ENCODE measurements at regions not wholly inside any gene's neighbourhood (a gene's known extent, or its start where the extent isn't known, plus 50 kb on each side); places are given as distances from the start of the nearest gene placed in this dataset.

- no peak for DNase-seq (ENCODE audit: low read depth)
These were observed 561.9 kb upstream of the CAMK1G start for GRCh38 chr1:209021622-209022021.

GRCh38 chr1:209023790-209024189 lies 559.7 kb upstream of the CAMK1G start:
- DNase-seq (ENCODE audit: low read depth): no peak

- no peak for DNase-seq (ENCODE audit: low read depth)
These were observed 553.8 kb upstream of the CAMK1G start for GRCh38 chr1:209029737-209030136.

GRCh38 chr1:209030454-209031167 lies 552.9 kb upstream of the CAMK1G start:
- DNase-seq (ENCODE audit: low read depth): no peak

GRCh38 chr1:209037064-209037463 lies 546.5 kb upstream of the CAMK1G start:
- DNase-seq (ENCODE audit: low read depth): no peak

- DNase-seq (ENCODE audit: low read depth): no peak
These were observed 545.2 kb upstream of the CAMK1G start for GRCh38 chr1:209038316-209038715.

GRCh38 chr1:209038735-209039134 lies 544.8 kb upstream of the CAMK1G start:
- no peak for DNase-seq (ENCODE audit: low read depth)

GRCh38 chr1:209040351-209040750 lies 543.2 kb upstream of the CAMK1G start:
- DNase-seq (ENCODE audit: low read depth): no peak

GRCh38 chr1:209041927-209042326 lies 541.6 kb upstream of the CAMK1G start:
- no peak for DNase-seq (ENCODE audit: low read depth)

- DNase-seq (ENCODE audit: low read depth): no peak
These were observed 541.1 kb upstream of the CAMK1G start for GRCh38 chr1:209042413-209042812.

GRCh38 chr1:209045331-209046057 lies 538.0 kb upstream of the CAMK1G start:
- no peak for DNase-seq (ENCODE audit: low read depth)

GRCh38 chr1:209046058-209046417 lies 537.5 kb upstream of the CAMK1G start:
- DNase-seq (ENCODE audit: low read depth): no peak

GRCh38 chr1:209046935-209047334 lies 536.6 kb upstream of the CAMK1G start:
- no peak for DNase-seq (ENCODE audit: low read depth)

GRCh38 chr1:209048941-209049669 lies 534.4 kb upstream of the CAMK1G start:
- no peak for DNase-seq (ENCODE audit: low read depth)

GRCh38 chr1:209051570-209051969 lies 531.9 kb upstream of the CAMK1G start:
- DNase-seq (ENCODE audit: low read depth): no peak

- no peak for DNase-seq (ENCODE audit: low read depth)
These were observed 529.9 kb upstream of the CAMK1G start for GRCh38 chr1:209053587-209053986.

- no peak for DNase-seq (ENCODE audit: low read depth)
These were observed 526.4 kb upstream of the CAMK1G start for GRCh38 chr1:209057083-209057482.

- DNase-seq (ENCODE audit: low read depth): no peak
These were observed 525.6 kb upstream of the CAMK1G start for GRCh38 chr1:209057901-209058300.

- DNase-seq (ENCODE audit: low read depth): no peak
These were observed 524.1 kb upstream of the CAMK1G start for GRCh38 chr1:209059376-209059775.

- DNase-seq (ENCODE audit: low read depth): no peak
These were observed 523.5 kb upstream of the CAMK1G start for GRCh38 chr1:209059981-209060380.

- no peak for DNase-seq (ENCODE audit: low read depth)
These were observed 521.4 kb upstream of the CAMK1G start for GRCh38 chr1:209062081-209062620.

GRCh38 chr1:209062863-209063262 lies 520.7 kb upstream of the CAMK1G start:
- no peak for DNase-seq (ENCODE audit: low read depth)
